Testis (tissue), 2 donors: ENCODE measurements at regions not wholly inside any gene's neighbourhood (a gene's known extent, or its start where the extent isn't known, plus 50 kb on each side); places are given as distances from the start of the nearest gene placed in this dataset.

Source experiments
- DNase-seq: peaks from one replicate; pipeline ENCODE4 v3.0.0-alpha.2; 2019
- H3K27ac ChIP-seq, 2 donors: fragments of 200-600 bp; sonication (generic); one replicate each; pipeline ENCODE4 v1.5.1; 2019
- H3K27me3 ChIP-seq: fragments of 200-600 bp; sonication (generic); one replicate; pipeline ENCODE4 v1.5.1; 2019
- H3K36me3 ChIP-seq: fragments of 200-600 bp; sonication (generic); one replicate; pipeline ENCODE4 v1.5.1; 2017; ENCODE audit warnings: low read depth; ENCODE audit errors: missing control alignments
- H3K4me1 ChIP-seq: fragments of 200-600 bp; sonication (generic); one replicate; pipeline ENCODE4 v1.5.1; 2019
- H3K4me3 ChIP-seq, 2 donors: fragments of 200-600 bp; sonication (generic); one replicate each; pipeline ENCODE4 v1.5.1; 2017 to 2019
- H3K9me3 ChIP-seq: fragments of 200-600 bp; sonication (generic); one replicate; pipeline ENCODE4 v1.5.1; 2017
- POLR2A ChIP-seq: fragments of 450-650 bp; IDR thresholded peaks from one replicate; pipeline ENCODE4 v1.6.1; 2017; ENCODE audit warnings: antibody characterized with exemption, mild to moderate bottlenecking, moderate library complexity
- WGBS, 2 donors: methylation state at CpG; one replicate each; pipeline ENCODE4 v1.1.5; 2018; 5-methylcytosine and 5-hydroxymethylcytosine counted together
- intact Hi-C: fragments of 100-400 bp; cut with DNase I; formaldehyde crosslinking; loops from one replicate; pipeline ENCODE4 v1.15.1; 2023; ENCODE audit warnings: low total_unique reads
- TF ChIP-seq, protein P1 (sequence below), 3 experiments: fragments of 450-650 bp in 2 of 3; fragments of 200-600 bp in 1 of 3; sonication (generic) in 1 of 3; IDR thresholded peaks; one replicate each; pipeline ENCODE4 v1.5.1; 2016 to 2019; ENCODE audit warnings: antibody characterized with exemption in 3 of 3, mild to moderate bottlenecking in 2 of 3, moderate library complexity in 1 of 3

DNA sequence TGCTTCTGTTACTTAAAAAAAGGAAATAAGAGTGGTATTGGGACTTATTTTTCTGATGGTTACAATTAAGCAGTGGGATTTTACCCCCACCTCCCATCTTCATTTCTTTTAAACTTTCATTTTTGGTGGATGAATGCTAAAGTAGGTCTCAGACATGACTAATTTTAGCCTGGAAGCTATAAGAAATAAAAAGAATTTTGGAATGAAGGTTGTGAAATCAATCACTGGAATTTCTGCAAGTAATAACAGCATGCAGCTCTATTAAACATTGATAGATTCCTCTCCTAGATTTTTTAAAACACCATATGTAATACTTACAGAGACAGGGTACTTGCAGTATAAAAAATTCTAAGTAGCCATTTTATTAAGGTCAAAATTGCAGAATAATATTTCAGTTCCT is 164.2 kb upstream of the CLEC14A start:
- no peak for DNase-seq
- Histone ChIP-seq H3K27me3 (no peaks in the 10 kb centered on the region), H3K36me3 (no peaks in the 10 kb centered on the region), H3K4me3 (no peak overlapping the region), H3K4me1 (no peaks in the 10 kb centered on the region), H3K9me3 (no peaks in the 10 kb centered on the region), H3K27ac (no peak overlapping the region)
- intact Hi-C loops: no loop called here
- TF ChIP-seq, protein P1, sequence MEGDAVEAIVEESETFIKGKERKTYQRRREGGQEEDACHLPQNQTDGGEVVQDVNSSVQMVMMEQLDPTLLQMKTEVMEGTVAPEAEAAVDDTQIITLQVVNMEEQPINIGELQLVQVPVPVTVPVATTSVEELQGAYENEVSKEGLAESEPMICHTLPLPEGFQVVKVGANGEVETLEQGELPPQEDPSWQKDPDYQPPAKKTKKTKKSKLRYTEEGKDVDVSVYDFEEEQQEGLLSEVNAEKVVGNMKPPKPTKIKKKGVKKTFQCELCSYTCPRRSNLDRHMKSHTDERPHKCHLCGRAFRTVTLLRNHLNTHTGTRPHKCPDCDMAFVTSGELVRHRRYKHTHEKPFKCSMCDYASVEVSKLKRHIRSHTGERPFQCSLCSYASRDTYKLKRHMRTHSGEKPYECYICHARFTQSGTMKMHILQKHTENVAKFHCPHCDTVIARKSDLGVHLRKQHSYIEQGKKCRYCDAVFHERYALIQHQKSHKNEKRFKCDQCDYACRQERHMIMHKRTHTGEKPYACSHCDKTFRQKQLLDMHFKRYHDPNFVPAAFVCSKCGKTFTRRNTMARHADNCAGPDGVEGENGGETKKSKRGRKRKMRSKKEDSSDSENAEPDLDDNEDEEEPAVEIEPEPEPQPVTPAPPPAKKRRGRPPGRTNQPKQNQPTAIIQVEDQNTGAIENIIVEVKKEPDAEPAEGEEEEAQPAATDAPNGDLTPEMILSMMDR (IDR thresholded peaks at IDR 0.05): no peak
- no peak for TF ChIP-seq POLR2A

DNA sequence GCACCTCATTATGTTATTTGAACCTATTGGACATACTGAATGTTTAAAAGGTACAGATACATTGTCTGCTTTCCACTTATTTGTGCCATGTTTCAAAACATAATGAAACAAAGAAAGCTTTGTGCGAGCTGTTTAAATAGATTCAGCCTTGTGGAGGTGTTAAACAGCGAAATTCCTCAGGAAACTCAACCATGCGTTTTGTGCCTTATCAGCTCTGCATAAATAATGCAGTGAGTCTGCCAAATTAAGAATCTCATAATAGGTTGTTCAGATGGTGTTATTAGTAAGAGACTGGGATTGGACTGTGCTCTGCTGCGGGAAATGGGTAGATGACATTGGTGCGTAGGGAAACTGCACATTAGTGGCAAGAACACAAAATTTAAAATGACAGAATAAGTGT is 163.7 kb upstream of the CLEC14A start:
- TF ChIP-seq, protein P1 (IDR thresholded peaks at IDR 0.05): no peak
- no peak for TF ChIP-seq POLR2A
- no peaks in the 10 kb centered on the region for H3K36me3 ChIP-seq
- no peaks in the 10 kb centered on the region for H3K27me3 ChIP-seq
- no peak for DNase-seq
- no peaks in the 10 kb centered on the region for H3K9me3 ChIP-seq
- WGBS, 2 donors: 24 to 42% methylated on average over 5 of the region's 5 CpGs
- no peaks in the 10 kb centered on the region for H3K4me1 ChIP-seq
- H3K4me3 ChIP-seq: no peak overlapping the region
- H3K27ac ChIP-seq: no peak overlapping the region
- intact Hi-C loops: no loop called here

DNA sequence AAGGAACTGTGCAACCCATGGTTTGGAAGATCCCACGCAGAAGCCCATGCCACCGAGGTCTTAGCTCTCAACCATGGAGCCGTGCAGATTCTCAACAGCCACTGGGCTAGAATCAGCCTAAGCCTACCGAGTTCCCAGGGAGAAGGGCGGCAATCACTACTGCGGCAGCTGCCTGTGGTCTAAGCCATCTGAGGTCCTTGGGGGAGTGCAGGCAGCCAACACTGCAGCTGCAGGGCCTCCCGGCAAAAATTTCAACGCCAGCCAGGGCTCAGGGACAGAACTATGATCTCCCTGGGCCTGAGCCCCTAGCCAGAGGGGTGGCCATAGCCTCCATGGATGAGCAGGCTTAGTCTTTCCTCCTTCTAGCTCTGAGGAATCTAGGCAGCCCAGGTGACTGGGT is 156.8 kb upstream of the CLEC14A start:
- WGBS, 2 donors: 93 to 99% methylated on average over 3 to 8 of the region's 8 CpGs
- H3K4me1 ChIP-seq: no peaks in the 10 kb centered on the region

DNA sequence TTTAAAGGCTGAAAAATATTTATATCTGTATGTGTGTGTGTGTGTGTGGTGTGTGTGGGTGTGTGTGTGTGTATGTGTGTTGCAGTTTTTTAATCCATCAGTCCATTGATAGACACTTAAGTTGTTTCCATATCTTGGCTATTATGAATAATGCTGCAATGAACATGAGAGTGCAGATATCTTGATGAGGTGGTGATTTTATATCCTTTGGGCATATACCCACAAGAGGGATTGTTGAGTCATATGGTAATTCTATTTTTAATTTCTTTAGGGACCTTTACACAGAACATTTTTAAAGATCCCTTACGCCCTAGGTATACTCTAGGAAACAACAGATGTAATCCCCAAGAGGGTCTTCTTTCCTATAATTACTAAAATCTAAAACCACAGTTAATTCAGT is 154.5 kb upstream of the CLEC14A start:
- WGBS, 2 donors: 93 to 97% methylated on average over 1 of the region's 1 CpG
- no peaks in the 10 kb centered on the region for H3K9me3 ChIP-seq
- no peaks in the 10 kb centered on the region for H3K27me3 ChIP-seq
- no peak overlapping the region for H3K27ac ChIP-seq
- intact Hi-C loops: no loop called here
- no peak for DNase-seq
- H3K36me3 ChIP-seq: no peaks in the 10 kb centered on the region
- TF ChIP-seq POLR2A: no peak
- TF ChIP-seq, protein P1 (IDR thresholded peaks at IDR 0.05): no peak
- H3K4me3 ChIP-seq: no peak overlapping the region
- H3K4me1 ChIP-seq: no peaks in the 10 kb centered on the region

More for the DNA sequence above, 156.8 kb upstream of the CLEC14A start:
- Histone ChIP-seq H3K27me3 (no peaks in the 10 kb centered on the region), H3K9me3 (no peaks in the 10 kb centered on the region), H3K27ac (no peak overlapping the region), H3K36me3 (no peaks in the 10 kb centered on the region), H3K4me3 (no peak overlapping the region)
- DNase-seq: no peak
- intact Hi-C loops: no loop called here
- TF ChIP-seq, protein P1 (IDR thresholded peaks at IDR 0.05): no peak
- no peak for TF ChIP-seq POLR2A

DNA sequence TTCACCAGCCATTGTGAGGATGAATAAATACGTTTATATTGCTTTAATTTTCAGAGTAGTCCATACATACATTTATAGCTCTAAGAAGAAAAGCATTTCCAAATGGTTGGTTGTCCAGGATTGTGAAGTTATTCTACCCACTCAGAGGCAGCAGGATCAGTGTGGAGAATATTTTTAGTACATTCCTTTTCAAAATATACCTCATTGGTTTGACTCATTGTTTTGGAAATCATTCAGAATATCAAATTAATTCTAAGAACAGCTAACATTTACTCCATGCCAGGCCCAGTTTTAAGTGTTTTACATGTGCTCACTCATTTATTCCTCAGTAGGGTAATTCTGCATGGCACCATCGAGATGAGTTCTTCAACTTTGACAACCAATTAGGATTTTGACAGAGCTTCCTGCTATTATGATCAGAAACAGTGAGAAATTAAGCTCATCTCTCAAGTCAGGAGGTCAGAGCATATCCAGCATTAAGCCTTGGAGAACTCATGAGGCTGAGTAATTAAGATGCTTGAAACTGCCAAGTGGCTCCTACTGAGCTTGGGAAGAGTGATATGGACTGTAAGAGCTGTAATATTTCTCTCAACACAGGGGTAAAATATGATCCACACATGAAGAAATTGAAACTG is 153.3 kb upstream of the CLEC14A start:
- intact Hi-C loops: no loop called here

More for the DNA sequence above, 153.3 kb upstream of the CLEC14A start:
- no peak overlapping the region for H3K4me3 ChIP-seq
- H3K27ac ChIP-seq: no peak overlapping the region
- no peaks in the 10 kb centered on the region for H3K9me3 ChIP-seq
- DNase-seq: no peak
- no peaks in the 10 kb centered on the region for H3K4me1 ChIP-seq
- no peaks in the 10 kb centered on the region for H3K27me3 ChIP-seq
- TF ChIP-seq, protein P1 (IDR thresholded peaks at IDR 0.05): no peak
- no peak for TF ChIP-seq POLR2A
- H3K36me3 ChIP-seq: no peaks in the 10 kb centered on the region
- 42 to 53% methylated on average over 2 of the region's 2 CpGs for WGBS, 2 donors
